Tibial nerve (tissue), 4 donors: ENCODE measurements at regions not wholly inside any gene's neighbourhood (a gene's known extent, or its start where the extent isn't known, plus 50 kb on each side); places are given as distances from the start of the nearest gene placed in this dataset.

Experiments
- DNase-seq, 2 donors: peaks; one replicate each; pipeline ENCODE4 v3.0.0-alpha.2; 2019; ENCODE audit warnings: low spot score in 2 of 2
- H3K27ac ChIP-seq, 4 donors: fragments of 200-600 bp; sonication (generic) in 3 of 4; one replicate each; pipeline ENCODE4 v1.5.1; 2017 to 2019; ENCODE audit warnings: mild to moderate bottlenecking in 1 of 4
- H3K27me3 ChIP-seq, 2 donors: fragments of 200-600 bp; sonication (generic) in 1 of 2; one replicate each; pipeline versions ENCODE4 v1.5.1 to v1.6.0; 2017 to 2019
- H3K36me3 ChIP-seq, 3 donors: fragments of 200-600 bp; sonication (generic); one replicate each; pipeline ENCODE4 v1.5.1; 2018 to 2019
- H3K4me1 ChIP-seq, 4 donors: fragments of 200-600 bp; sonication (generic) in 3 of 4; one replicate each; pipeline ENCODE4 v1.5.1; 2017 to 2019
- H3K4me3 ChIP-seq, 4 donors: fragments of 200-600 bp; sonication (generic) in 3 of 4; one replicate each; pipeline ENCODE4 v1.5.1; 2017 to 2019; ENCODE audit warnings: mild to moderate bottlenecking in 1 of 4, moderate library complexity in 1 of 4
- H3K9me3 ChIP-seq, 4 donors: fragments of 200-600 bp; sonication (generic) in 3 of 4; one replicate each; pipeline ENCODE4 v1.5.1; 2017 to 2019
- EP300 ChIP-seq, 2 donors: sonication (generic); formaldehyde crosslinking; IDR thresholded peaks; one replicate each; pipeline ENCODE4 v1.6.1; 2017; ENCODE audit warnings: antibody characterized with exemption in 2 of 2, mild to moderate bottlenecking in 1 of 2
- POLR2A ChIP-seq, 2 donors: fragments of 450-650 bp; IDR thresholded peaks; one replicate each; pipeline ENCODE4 v1.6.1; 2017; ENCODE audit warnings: antibody characterized with exemption in 2 of 2, mild to moderate bottlenecking in 2 of 2, moderate library complexity in 2 of 2
- WGBS, 2 donors: methylation state at CpG; one replicate each; pipeline ENCODE4 v1.1.5; 2018; 5-methylcytosine and 5-hydroxymethylcytosine counted together
- TF ChIP-seq, protein P1 (sequence below), 5 experiments: fragments of 200-600 bp in 3 of 5; fragments of 450-650 bp in 2 of 5; sonication (generic) in 3 of 5; IDR thresholded peaks; one replicate each; pipeline ENCODE4 v1.5.1; 2016 to 2019; ENCODE audit warnings: antibody characterized with exemption in 5 of 5, mild to moderate bottlenecking in 3 of 5, moderate library complexity in 2 of 5

DNA sequence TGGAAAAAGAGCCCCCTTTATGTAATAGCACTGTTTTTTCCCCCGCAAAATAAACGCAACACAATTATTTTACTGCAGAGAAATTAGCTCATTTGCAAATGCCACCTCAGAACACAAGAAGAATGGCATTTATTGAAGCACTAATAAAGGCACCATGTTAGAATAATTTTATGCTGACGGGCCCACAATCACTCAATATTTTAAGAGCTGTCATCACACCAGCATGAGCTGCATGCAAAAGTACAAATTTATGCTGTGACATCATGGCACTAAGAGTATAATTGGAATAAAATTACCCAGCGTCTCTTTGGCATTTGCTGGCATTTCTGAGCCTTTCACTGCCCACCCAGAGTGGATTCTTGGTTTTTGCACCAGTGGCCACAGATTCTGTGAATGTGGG is 364.6 kb downstream of the TLE4 start:
- 66 to 72% methylated on average over 4 of the region's 4 CpGs for WGBS, 2 donors
- Histone ChIP-seq H3K4me3 (no peak overlapping the region), H3K4me1 (no peaks in the 10 kb centered on the region), H3K27ac (no peak overlapping the region), H3K9me3 (no peaks in the 10 kb centered on the region), H3K36me3 (no peaks in the 10 kb centered on the region), H3K27me3 (no peaks in the 10 kb centered on the region)
- TF ChIP-seq EP300 (IDR thresholded peaks at IDR 0.05) (no peak), POLR2A (IDR thresholded peaks at IDR 0.05) (no peak)
- TF ChIP-seq, protein P1, sequence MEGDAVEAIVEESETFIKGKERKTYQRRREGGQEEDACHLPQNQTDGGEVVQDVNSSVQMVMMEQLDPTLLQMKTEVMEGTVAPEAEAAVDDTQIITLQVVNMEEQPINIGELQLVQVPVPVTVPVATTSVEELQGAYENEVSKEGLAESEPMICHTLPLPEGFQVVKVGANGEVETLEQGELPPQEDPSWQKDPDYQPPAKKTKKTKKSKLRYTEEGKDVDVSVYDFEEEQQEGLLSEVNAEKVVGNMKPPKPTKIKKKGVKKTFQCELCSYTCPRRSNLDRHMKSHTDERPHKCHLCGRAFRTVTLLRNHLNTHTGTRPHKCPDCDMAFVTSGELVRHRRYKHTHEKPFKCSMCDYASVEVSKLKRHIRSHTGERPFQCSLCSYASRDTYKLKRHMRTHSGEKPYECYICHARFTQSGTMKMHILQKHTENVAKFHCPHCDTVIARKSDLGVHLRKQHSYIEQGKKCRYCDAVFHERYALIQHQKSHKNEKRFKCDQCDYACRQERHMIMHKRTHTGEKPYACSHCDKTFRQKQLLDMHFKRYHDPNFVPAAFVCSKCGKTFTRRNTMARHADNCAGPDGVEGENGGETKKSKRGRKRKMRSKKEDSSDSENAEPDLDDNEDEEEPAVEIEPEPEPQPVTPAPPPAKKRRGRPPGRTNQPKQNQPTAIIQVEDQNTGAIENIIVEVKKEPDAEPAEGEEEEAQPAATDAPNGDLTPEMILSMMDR (IDR thresholded peaks at IDR 0.05): no peak
- no peak for DNase-seq

DNA sequence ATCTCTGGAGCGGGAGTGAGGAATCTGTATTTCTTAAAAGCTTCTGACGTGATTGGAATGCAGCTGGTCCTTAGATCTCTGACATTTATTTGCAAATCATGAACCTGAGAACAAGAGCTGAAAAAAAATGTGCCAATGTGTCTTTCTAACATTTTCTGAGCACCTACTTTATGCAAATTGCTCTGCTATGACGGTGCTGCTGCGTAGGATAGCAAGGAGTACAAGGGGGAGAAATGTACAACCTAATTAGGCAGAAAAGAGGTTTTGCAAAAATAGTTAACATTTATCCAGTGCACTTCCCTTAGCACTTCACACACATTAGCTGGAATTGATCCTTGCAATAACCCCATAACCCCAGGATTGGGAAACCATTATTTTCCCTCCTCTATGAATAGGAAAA is 357.5 kb downstream of the TLE4 start:
- Histone ChIP-seq H3K36me3 (no peaks in the 10 kb centered on the region), H3K4me3 (no peak overlapping the region)
- 74 to 82% methylated on average over 4 of the region's 4 CpGs for WGBS, 2 donors

DNA sequence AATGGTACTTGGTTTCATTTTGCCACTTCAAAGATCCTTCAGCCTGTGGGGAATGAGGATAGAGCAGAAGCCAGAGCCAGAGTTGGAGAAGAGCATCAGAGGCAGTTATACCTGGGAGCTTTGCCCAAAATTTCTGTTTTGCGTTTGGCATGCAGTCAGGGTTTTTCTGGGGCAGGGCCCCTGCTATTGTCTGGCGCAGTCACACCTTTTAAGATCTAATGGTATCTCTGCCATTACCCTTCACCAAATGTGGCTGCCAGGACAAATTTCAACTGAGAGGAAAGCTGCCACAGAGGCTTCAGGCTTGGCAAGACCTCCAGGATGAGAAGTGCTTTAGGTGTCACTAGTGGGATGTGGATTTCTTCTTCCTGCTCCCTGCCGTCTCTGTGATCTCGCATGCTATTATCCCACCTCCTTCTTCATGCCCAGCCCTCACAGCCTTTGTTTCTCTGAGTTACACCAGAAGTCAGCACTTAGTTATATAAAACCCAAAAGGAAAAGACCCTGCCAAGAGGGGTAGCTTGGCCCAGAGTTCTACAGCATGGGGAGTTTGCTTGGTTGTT is 357.0 kb downstream of the TLE4 start:
- no peak for DNase-seq
- H3K9me3 ChIP-seq: no peaks in the 10 kb centered on the region
- H3K27ac ChIP-seq: no peak overlapping the region
- 94 to 97% methylated on average over 4 of the region's 4 CpGs for WGBS, 2 donors
- no peaks in the 10 kb centered on the region for H3K4me1 ChIP-seq
- no peak overlapping the region for H3K4me3 ChIP-seq
- TF ChIP-seq, protein P1 (IDR thresholded peaks at IDR 0.05): no peak
- TF ChIP-seq EP300 (IDR thresholded peaks at IDR 0.05) (no peak), POLR2A (IDR thresholded peaks at IDR 0.05) (no peak)
- no peaks in the 10 kb centered on the region for H3K27me3 ChIP-seq
- H3K36me3 ChIP-seq: no peaks in the 10 kb centered on the region

More for the DNA sequence above, 357.5 kb downstream of the TLE4 start:
- Histone ChIP-seq H3K9me3 (no peaks in the 10 kb centered on the region), H3K27me3 (no peaks in the 10 kb centered on the region), H3K4me1 (no peaks in the 10 kb centered on the region), H3K27ac (no peak overlapping the region)
- TF ChIP-seq, protein P1 (IDR thresholded peaks at IDR 0.05): no peak
- TF ChIP-seq POLR2A (IDR thresholded peaks at IDR 0.05) (no peak), EP300 (IDR thresholded peaks at IDR 0.05) (no peak)
- no peak for DNase-seq

DNA sequence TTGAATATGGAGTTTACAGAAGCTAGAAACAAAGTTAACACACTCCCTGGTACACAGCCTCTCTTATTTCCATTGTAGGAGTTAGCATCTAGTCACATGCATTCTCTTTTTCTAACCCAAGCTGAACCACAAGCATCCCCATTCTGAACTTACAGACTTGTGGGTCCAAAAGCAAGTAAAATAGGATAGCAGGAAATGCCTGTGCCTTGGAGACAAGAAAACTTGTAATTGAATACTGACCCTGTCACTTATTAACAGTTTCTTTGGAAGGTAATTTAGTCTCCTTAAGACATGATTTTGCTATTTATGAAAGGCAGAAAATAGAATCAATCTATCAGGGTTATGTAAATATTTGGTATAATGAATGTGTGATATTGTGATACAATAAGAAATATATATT is 353.6 kb downstream of the TLE4 start:
- DNase-seq: no peak
- H3K27ac ChIP-seq: no peak overlapping the region
- H3K36me3 ChIP-seq: no peaks in the 10 kb centered on the region
- no peaks in the 10 kb centered on the region for H3K4me1 ChIP-seq
- H3K9me3 ChIP-seq: no peaks in the 10 kb centered on the region
- no peaks in the 10 kb centered on the region for H3K27me3 ChIP-seq
- TF ChIP-seq POLR2A (IDR thresholded peaks at IDR 0.05) (no peak), EP300 (IDR thresholded peaks at IDR 0.05) (no peak)
- TF ChIP-seq, protein P1 (IDR thresholded peaks at IDR 0.05): no peak
- H3K4me3 ChIP-seq: no peak overlapping the region

DNA sequence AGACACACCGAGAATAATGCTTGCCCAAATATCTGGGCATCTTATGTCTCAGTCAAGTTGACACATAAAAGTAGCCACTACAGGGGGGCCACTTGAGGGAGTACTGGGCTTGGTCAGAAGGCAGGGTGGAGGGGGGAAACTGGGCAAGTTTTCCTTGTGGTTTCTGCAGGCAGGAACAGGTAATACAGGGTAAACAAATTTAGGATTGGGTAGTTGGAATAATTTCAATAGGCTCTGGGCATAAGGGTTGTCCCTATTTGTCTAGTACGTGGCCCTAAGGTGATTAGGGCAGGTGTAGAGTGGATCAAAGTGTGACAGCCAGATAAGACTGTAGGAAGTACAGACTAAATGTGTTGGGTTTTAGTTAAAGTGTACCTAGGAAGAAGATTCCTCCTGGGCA is 353.1 kb downstream of the TLE4 start:
- no peak for DNase-seq
- Histone ChIP-seq H3K36me3 (no peaks in the 10 kb centered on the region), H3K4me1 (no peaks in the 10 kb centered on the region), H3K27me3 (no peaks in the 10 kb centered on the region), H3K4me3 (no peak overlapping the region), H3K9me3 (no peaks in the 10 kb centered on the region), H3K27ac (no peak overlapping the region)
- TF ChIP-seq, protein P1 (IDR thresholded peaks at IDR 0.05): no peak
- TF ChIP-seq EP300 (IDR thresholded peaks at IDR 0.05) (no peak), POLR2A (IDR thresholded peaks at IDR 0.05) (no peak)
- WGBS, 2 donors: 65 to 75% methylated on average over 2 of the region's 2 CpGs
